ENCODE measurements at regions not wholly inside any gene's neighbourhood (a gene's known extent, or its start where the extent isn't known, plus 50 kb on each side); places are given as distances from the start of the nearest gene placed in this dataset.

DNA sequence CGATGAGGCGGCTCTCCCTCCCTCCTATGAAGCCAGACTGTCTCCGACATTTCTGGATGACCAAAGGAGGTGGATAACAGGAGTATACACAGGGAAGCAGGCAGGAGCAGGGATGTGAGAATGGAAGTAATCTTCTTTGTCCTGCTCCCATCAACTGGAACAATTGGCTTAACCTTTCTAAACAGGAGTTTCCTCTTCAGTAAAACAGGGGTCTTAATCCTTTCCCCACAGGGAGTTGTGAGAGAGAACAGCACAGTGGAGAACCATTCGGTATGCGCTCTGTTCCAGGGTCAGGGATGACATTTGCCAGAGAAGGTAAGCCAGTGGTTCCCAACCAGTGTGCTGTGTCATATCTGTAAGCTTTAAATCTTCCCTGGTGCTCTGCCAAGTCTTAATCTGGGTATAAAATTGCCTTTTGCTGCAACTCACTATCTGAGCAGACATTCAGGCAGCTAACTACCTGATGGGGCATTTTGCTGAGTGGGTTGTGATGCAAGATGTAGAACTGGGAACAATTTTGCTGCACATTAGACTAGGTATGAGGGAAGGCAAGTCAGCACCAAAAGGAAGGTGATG, 294.8 kb upstream of the KIF2A start:
- intact Hi-C loops (cut with micrococcal nuclease): no loop called here
- no peak overlapping the region for H3K9ac ChIP-seq (replicated peaks; ENCODE audit: extremely low read depth, insufficient read depth, low read length)
- H3K36me3 ChIP-seq (ENCODE audit: control insufficient read depth in 2 of 2, extremely low read depth in 1 of 2, insufficient read depth in 2 of 2, low read length in 2 of 2): no peaks in the 10 kb centered on the region
- BruUV-seq (replicated peaks): no TSS peak
- H3K4me2 ChIP-seq (ENCODE audit: insufficient read depth, low read length): no peak overlapping the region
- no peak for FAIRE-seq
- no peak overlapping the region for H3K27ac ChIP-seq (ENCODE audit: insufficient read depth, low read depth, low read length)
- no peak for TF ChIP-seq EZH2 (IDR thresholded peaks at IDR 0.05; ENCODE audit: borderline replicate concordance, low read depth, low read length, severe bottlenecking)
- H3K79me2 ChIP-seq (ENCODE audit: control insufficient read depth, insufficient read depth, low read length): no peaks in the 10 kb centered on the region
- H3K9me3 ChIP-seq (replicated peaks; ENCODE audit: control insufficient read depth, insufficient read depth, low read length): no peaks in the 10 kb centered on the region
- ChIA-PET POLR2A (no interaction called here), CTCF (no interaction called here)
- no peaks in the 10 kb centered on the region for H4K20me1 ChIP-seq (replicated peaks; ENCODE audit: control insufficient read depth, extremely low read depth, insufficient read depth, low read length)
- H3K9me1 ChIP-seq (replicated peaks; ENCODE audit: control insufficient read depth, extremely low read depth, insufficient read depth, low read length): no peaks in the 10 kb centered on the region
- no peak overlapping the region for H3K4me3 ChIP-seq (replicated peaks in 1 of 3; ENCODE audit: insufficient read depth in 1 of 3, low read depth in 1 of 3, low read length in 3 of 3)
- no peak overlapping the region for H2AFZ ChIP-seq (ENCODE audit: low read depth, low read length)
- H3K4me1 ChIP-seq (ENCODE audit: control insufficient read depth, extremely low read depth, insufficient read depth, low read length): no peaks in the 10 kb centered on the region
- dilution Hi-C loops (cut with MboI; ENCODE audit: extremely low pct_ligation_motif_present, low sequenced_read_pairs): no loop called here
- H3K27me3 ChIP-seq (ENCODE audit: control insufficient read depth in 2 of 2, insufficient read depth in 2 of 2, low read length in 2 of 2): no peaks in the 10 kb centered on the region
- DNase-seq (ENCODE audit: low read depth, low spot score): no peak

GRCh38 chr5:62017092-62017491, 288.9 kb upstream of the KIF2A start:
- Histone ChIP-seq H3K79me2 (ENCODE audit: control insufficient read depth, insufficient read depth, low read length) (no peaks in the 10 kb centered on the region), H3K4me2 (ENCODE audit: insufficient read depth, low read length) (no peak overlapping the region), H3K4me3 (replicated peaks in 1 of 3; ENCODE audit: insufficient read depth in 1 of 3, low read depth in 1 of 3, low read length in 3 of 3) (no peak overlapping the region), H2AFZ (ENCODE audit: low read depth, low read length) (no peak overlapping the region), H3K4me1 (ENCODE audit: control insufficient read depth, extremely low read depth, insufficient read depth, low read length) (no peaks in the 10 kb centered on the region), H3K27ac (ENCODE audit: insufficient read depth, low read depth, low read length) (no peak overlapping the region), H3K9me1 (replicated peaks; ENCODE audit: control insufficient read depth, extremely low read depth, insufficient read depth, low read length) (no peaks in the 10 kb centered on the region), H3K36me3 (ENCODE audit: control insufficient read depth in 2 of 2, extremely low read depth in 1 of 2, insufficient read depth in 2 of 2, low read length in 2 of 2) (no peaks in the 10 kb centered on the region), H4K20me1 (replicated peaks; ENCODE audit: control insufficient read depth, extremely low read depth, insufficient read depth, low read length) (no peaks in the 10 kb centered on the region), H3K9ac (replicated peaks; ENCODE audit: extremely low read depth, insufficient read depth, low read length) (no peak overlapping the region), H3K27me3 (ENCODE audit: control insufficient read depth in 2 of 2, insufficient read depth in 2 of 2, low read length in 2 of 2) (no peaks in the 10 kb centered on the region), H3K9me3 (replicated peaks; ENCODE audit: control insufficient read depth, insufficient read depth, low read length) (no peaks in the 10 kb centered on the region)
- dilution Hi-C loops (cut with MboI; ENCODE audit: extremely low pct_ligation_motif_present, low sequenced_read_pairs): no loop called here
- DNase-seq (ENCODE audit: low read depth, low spot score): no peak
- no peak for FAIRE-seq
- ChIA-PET CTCF (no interaction called here), POLR2A (no interaction called here)
- no TSS peak for BruUV-seq (replicated peaks)
- TF ChIP-seq MYC (IDR thresholded peaks at IDR 0.05; ENCODE audit: low read depth, low read length): no peak
- TF ChIP-seq EZH2 (IDR thresholded peaks at IDR 0.05; ENCODE audit: borderline replicate concordance, low read depth, low read length, severe bottlenecking): no peak
- no peak for TF ChIP-seq GATA2 (IDR thresholded peaks at IDR 0.05; ENCODE audit: insufficient read depth, insufficient read length, low read depth, low read length)
- TF ChIP-seq, protein P1, sequence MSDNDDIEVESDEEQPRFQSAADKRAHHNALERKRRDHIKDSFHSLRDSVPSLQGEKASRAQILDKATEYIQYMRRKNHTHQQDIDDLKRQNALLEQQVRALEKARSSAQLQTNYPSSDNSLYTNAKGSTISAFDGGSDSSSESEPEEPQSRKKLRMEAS (IDR thresholded peaks at IDR 0.05; ENCODE audit: insufficient read depth, insufficient read length): no peak
- TF ChIP-seq JUN (IDR thresholded peaks at IDR 0.05; ENCODE audit: borderline replicate concordance, insufficient read depth, insufficient read length, low read depth): no peak
- TF ChIP-seq FOS (IDR thresholded peaks at IDR 0.05; ENCODE audit: borderline replicate concordance, insufficient read depth, low read length): no peak
- no peak for TF ChIP-seq POLR2AphosphoS5 (IDR thresholded peaks at IDR 0.05; ENCODE audit: insufficient read depth, low read depth, low read length)
- no peak for TF ChIP-seq POLR2A (IDR thresholded peaks at IDR 0.05; ENCODE audit: low read depth, low read length)
- TF ChIP-seq, protein P2, sequence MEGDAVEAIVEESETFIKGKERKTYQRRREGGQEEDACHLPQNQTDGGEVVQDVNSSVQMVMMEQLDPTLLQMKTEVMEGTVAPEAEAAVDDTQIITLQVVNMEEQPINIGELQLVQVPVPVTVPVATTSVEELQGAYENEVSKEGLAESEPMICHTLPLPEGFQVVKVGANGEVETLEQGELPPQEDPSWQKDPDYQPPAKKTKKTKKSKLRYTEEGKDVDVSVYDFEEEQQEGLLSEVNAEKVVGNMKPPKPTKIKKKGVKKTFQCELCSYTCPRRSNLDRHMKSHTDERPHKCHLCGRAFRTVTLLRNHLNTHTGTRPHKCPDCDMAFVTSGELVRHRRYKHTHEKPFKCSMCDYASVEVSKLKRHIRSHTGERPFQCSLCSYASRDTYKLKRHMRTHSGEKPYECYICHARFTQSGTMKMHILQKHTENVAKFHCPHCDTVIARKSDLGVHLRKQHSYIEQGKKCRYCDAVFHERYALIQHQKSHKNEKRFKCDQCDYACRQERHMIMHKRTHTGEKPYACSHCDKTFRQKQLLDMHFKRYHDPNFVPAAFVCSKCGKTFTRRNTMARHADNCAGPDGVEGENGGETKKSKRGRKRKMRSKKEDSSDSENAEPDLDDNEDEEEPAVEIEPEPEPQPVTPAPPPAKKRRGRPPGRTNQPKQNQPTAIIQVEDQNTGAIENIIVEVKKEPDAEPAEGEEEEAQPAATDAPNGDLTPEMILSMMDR (IDR thresholded peaks at IDR 0.05; ENCODE audit: extremely low read depth in 1 of 2, insufficient read depth in 1 of 2, low read depth in 1 of 2, low read length in 2 of 2): no peak
- intact Hi-C loops (cut with micrococcal nuclease): no loop called here
